Chondrocyte (in vitro differentiated cells): ENCODE measurements at regions not wholly inside any gene's neighbourhood (a gene's known extent, or its start where the extent isn't known, plus 50 kb on each side); places are given as distances from the start of the nearest gene placed in this dataset.

Experiments
- DNase-seq: peaks from one replicate; pipeline ENCODE4 v3.0.0; 2021; ENCODE audit warnings: mixed read lengths, low spot score
- H3K27ac Mint-ChIP-seq: one replicate; pipeline ENCODE4 v1.8.0; 2021; ENCODE audit warnings: mild to moderate bottlenecking, moderate library complexity, mixed read lengths; ENCODE audit not compliant: unreplicated experiment
- H3K27me3 Mint-ChIP-seq: 2 replicates; pipeline ENCODE4 v1.8.0; 2021; ENCODE audit warnings: low read depth, mixed read lengths
- H3K36me3 Mint-ChIP-seq: 2 replicates; pipeline ENCODE4 v1.8.0; 2021; ENCODE audit warnings: low read depth, mixed read lengths
- H3K4me1 Mint-ChIP-seq: 2 replicates; pipeline ENCODE4 v1.8.0; 2021; ENCODE audit warnings: low read depth, mild to moderate bottlenecking, mixed read lengths
- H3K4me3 Mint-ChIP-seq: one replicate; pipeline ENCODE4 v1.8.0; 2021; ENCODE audit warnings: mild to moderate bottlenecking, moderate library complexity, mixed read lengths; ENCODE audit not compliant: unreplicated experiment
- H3K9me3 Mint-ChIP-seq: 2 replicates; pipeline ENCODE4 v1.8.0; 2021; ENCODE audit warnings: low read depth, mixed read lengths
- TF ChIP-seq, protein P1 (sequence below): fragments of 200-600 bp; sonication (generic); IDR thresholded peaks from 2 replicates; pipeline ENCODE4 v1.5.0; 2021; ENCODE audit warnings: antibody characterized with exemption, mild to moderate bottlenecking, moderate library complexity

DNA sequence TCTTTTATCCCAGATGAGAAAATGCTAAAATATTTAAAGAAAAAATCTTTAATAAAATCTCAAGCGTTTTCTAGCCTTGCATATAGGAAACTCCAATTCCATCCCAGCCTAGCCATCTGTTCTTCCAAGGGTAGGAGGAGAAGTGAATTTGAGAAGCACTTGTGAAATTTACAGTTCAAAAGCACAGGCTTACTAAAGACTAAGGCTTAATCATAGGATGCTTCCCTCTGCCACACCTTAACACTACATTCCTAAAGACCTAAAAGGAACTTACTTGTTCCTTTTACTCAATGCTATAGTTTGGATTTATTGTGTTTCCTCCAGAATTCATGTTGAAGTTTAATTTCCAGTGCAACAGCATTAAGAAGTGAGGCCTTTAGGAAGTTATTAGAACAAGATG, 764.8 kb upstream of the CADM2 start:
- Mint-ChIP-seq H3K36me3 (no peaks in the 10 kb centered on the region), H3K27me3 (no peaks in the 10 kb centered on the region), H3K9me3 (peaks cover 29% of the 10 kb centered on the region), H3K4me3 (no peak overlapping the region), H3K4me1 (no peaks in the 10 kb centered on the region), H3K27ac (no peak overlapping the region)
- TF ChIP-seq, protein P1, sequence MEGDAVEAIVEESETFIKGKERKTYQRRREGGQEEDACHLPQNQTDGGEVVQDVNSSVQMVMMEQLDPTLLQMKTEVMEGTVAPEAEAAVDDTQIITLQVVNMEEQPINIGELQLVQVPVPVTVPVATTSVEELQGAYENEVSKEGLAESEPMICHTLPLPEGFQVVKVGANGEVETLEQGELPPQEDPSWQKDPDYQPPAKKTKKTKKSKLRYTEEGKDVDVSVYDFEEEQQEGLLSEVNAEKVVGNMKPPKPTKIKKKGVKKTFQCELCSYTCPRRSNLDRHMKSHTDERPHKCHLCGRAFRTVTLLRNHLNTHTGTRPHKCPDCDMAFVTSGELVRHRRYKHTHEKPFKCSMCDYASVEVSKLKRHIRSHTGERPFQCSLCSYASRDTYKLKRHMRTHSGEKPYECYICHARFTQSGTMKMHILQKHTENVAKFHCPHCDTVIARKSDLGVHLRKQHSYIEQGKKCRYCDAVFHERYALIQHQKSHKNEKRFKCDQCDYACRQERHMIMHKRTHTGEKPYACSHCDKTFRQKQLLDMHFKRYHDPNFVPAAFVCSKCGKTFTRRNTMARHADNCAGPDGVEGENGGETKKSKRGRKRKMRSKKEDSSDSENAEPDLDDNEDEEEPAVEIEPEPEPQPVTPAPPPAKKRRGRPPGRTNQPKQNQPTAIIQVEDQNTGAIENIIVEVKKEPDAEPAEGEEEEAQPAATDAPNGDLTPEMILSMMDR: no peak
- DNase-seq: no peak

DNA sequence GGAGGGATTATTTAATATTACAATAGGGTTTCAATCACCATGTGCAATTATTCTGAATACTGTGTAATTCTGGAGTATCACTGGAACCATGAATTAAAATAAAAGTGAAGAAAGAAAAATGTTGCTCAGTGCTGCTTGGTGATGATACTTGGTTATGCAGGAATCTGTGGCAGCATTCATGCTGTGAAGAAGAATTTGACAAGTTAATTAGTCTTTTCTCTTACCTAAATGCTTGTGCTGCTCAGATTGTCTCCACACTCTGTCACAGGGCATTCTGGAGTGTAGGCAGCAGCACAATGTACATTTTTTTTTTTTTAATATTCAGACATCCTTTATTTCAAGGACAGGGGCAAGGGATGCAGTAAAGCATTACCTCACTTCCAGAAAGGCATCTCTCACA, 749.3 kb upstream of the CADM2 start:
- H3K36me3 Mint-ChIP-seq: no peaks in the 10 kb centered on the region
- TF ChIP-seq, protein P1: no peak
- H3K27me3 Mint-ChIP-seq: no peaks in the 10 kb centered on the region
- H3K4me3 Mint-ChIP-seq: no peak overlapping the region
- peaks cover 18% of the 10 kb centered on the region for H3K9me3 Mint-ChIP-seq
- no peaks in the 10 kb centered on the region for H3K4me1 Mint-ChIP-seq
- no peak overlapping the region for H3K27ac Mint-ChIP-seq
- DNase-seq: no peak

DNA sequence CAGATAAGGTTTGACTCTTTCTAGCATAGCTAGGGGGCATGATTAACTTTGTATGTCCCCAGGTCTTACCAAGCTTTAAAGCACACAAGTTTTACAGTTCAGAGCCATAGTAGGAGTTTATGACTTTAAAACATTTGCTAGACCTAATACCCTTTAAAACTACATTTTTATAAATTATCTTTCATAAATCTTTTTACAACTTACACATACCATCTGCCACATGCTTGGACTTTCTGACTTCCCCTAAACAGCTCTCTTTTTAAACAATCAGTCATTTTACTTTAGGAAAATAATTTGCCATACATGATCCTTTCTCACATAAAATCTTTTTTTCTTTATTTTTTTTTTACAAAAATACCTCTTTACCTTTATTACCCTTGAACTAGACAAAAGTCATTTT, 735.3 kb upstream of the CADM2 start:
- Mint-ChIP-seq H3K4me3 (no peak overlapping the region), H3K27ac (no peak overlapping the region), H3K36me3 (no peaks in the 10 kb centered on the region), H3K4me1 (no peaks in the 10 kb centered on the region), H3K9me3 (peaks cover 39% of the 10 kb centered on the region), H3K27me3 (no peaks in the 10 kb centered on the region)
- no peak for DNase-seq
- TF ChIP-seq, protein P1: no peak

DNA sequence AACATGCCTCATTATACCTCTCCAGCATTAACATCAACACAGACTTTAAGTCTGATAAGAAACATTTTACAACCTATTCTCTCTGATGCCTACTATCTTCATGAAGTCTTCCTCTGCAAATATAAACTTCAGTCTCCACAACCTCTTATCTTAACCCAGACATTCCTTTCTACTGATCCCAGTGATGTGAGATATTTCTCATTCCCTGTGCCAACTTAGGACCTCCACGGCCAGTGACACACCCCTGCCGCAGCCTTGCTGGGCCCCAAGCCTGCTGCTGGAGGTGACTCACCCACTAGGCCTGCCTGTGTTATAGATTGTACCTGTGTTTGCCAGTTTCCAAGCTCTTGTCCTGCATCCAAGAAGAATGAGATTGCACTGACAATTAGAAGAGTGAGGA, 734.5 kb upstream of the CADM2 start:
- H3K36me3 Mint-ChIP-seq: no peaks in the 10 kb centered on the region
- H3K4me1 Mint-ChIP-seq: no peaks in the 10 kb centered on the region
- TF ChIP-seq, protein P1: no peak
- DNase-seq: no peak
- no peak overlapping the region for H3K4me3 Mint-ChIP-seq
- H3K27me3 Mint-ChIP-seq: no peaks in the 10 kb centered on the region
- no peak overlapping the region for H3K27ac Mint-ChIP-seq
- H3K9me3 Mint-ChIP-seq: peaks cover 39% of the 10 kb centered on the region

DNA sequence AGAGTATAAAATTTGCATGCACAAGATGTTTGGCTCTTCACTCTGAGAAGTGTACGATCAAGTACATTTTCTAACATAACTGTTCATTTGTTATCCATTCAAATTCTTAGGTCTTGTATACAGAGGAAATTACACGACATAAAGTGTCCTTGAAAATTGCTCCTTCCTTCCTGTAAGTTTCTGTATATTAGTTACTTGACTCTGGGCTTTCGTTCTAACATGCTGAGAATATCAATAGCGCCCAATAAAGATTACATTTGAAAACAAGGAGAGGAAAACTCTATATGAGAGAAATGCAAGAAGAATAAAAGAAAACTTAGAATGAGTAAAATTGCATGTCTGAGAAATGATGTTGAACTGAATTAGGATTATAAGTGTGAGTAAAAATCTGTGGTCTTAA, 722.5 kb upstream of the CADM2 start:
- Mint-ChIP-seq H3K4me3 (no peak overlapping the region), H3K36me3 (no peaks in the 10 kb centered on the region), H3K9me3 (peaks cover 18% of the 10 kb centered on the region), H3K27ac (no peak overlapping the region), H3K4me1 (no peaks in the 10 kb centered on the region), H3K27me3 (no peaks in the 10 kb centered on the region)
- no peak for DNase-seq
- TF ChIP-seq, protein P1: no peak
